ENCODE measurements at regions not wholly inside any gene's neighbourhood (a gene's known extent, or its start where the extent isn't known, plus 50 kb on each side); places are given as distances from the start of the nearest gene placed in this dataset.

DNA sequence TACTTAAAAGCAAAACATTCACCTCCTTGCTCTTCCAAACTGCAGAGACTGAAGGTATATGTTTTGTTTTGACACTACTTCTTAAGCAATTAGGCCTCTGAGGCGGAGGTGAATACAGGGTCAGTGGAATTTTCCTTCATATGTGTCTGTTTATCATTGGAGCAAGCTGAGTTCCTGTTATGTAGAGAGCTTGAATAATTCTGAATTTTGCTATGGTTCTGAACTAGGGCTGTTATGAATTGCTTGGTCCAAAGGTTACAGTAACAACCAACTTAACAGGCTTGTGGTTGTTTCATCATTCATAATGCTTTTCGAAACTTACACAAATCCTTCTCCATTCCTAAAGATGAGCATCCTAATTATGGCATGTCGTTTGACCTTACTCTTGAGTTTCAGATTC, 444.6 kb upstream of the MEF2C start:
- TF ChIP-seq POLR2A (IDR thresholded peaks at IDR 0.05; ENCODE audit: low read depth, low read length) (no peak), POLR2AphosphoS5 (IDR thresholded peaks at IDR 0.05; ENCODE audit: low read depth, low read length) (no peak)

All from GM12892 (cell line).